Neuronal stem cell (in vitro differentiated cells): ENCODE measurements at regions not wholly inside any gene's neighbourhood (a gene's known extent, or its start where the extent isn't known, plus 50 kb on each side); places are given as distances from the start of the nearest gene placed in this dataset.

ENCODE experiments used
- DNase-seq: peaks from one replicate; pipeline ENCODE4 v3.0.0-alpha.2; 2013; ENCODE audit warnings: low spot score
- H2AFZ ChIP-seq: one replicate; pipeline ENCODE4 v1.6.1; 2013; ENCODE audit warnings: mild to moderate bottlenecking, low read length, inconsistent platforms
- H2AK5ac ChIP-seq: 2 replicates; pipeline ENCODE4 v1.6.1; 2013; ENCODE audit warnings: low read depth, mild to moderate bottlenecking, inconsistent platforms, low read length, moderate library complexity, mixed read lengths
- H2BK120ac ChIP-seq: 2 replicates; pipeline ENCODE4 v1.6.1; 2013; ENCODE audit warnings: low read depth, mild to moderate bottlenecking, inconsistent platforms, low read length, moderate library complexity, mixed read lengths
- H2BK12ac ChIP-seq: one replicate; pipeline ENCODE4 v1.6.1; 2013; ENCODE audit warnings: low read length, inconsistent platforms
- H2BK15ac ChIP-seq: 2 replicates; pipeline ENCODE4 v1.6.1; 2013; ENCODE audit warnings: mild to moderate bottlenecking, low read length, inconsistent platforms, mixed read lengths
- H2BK5ac ChIP-seq: one replicate; pipeline ENCODE4 v1.6.1; 2013; ENCODE audit warnings: inconsistent platforms, mild to moderate bottlenecking, low read length, moderate library complexity
- H3K14ac ChIP-seq: one replicate; pipeline ENCODE4 v1.6.1; 2013; ENCODE audit warnings: low read length, inconsistent platforms
- H3K18ac ChIP-seq: 2 replicates; pipeline ENCODE4 v1.6.1; 2013; ENCODE audit warnings: low read length, inconsistent platforms
- H3K23ac ChIP-seq: 2 replicates; pipeline ENCODE4 v1.6.1; 2013; ENCODE audit warnings: low read depth, mild to moderate bottlenecking, mixed read lengths, low read length, inconsistent platforms; ENCODE audit not compliant: poor library complexity
- H3K27ac ChIP-seq: replicated peaks from 3 replicates; pipeline ENCODE4 v1.5.1; 2013; ENCODE audit warnings: low read length, inconsistent platforms
- H3K27me3 ChIP-seq, 3 experiments: 2 replicates each; pipeline ENCODE4 v1.6.1; 2013; ENCODE audit warnings: low read length in 3 of 3, mild to moderate bottlenecking in 2 of 3, inconsistent platforms in 1 of 3, low read depth in 1 of 3, mixed read lengths in 1 of 3, moderate library complexity in 1 of 3; ENCODE audit not compliant: control insufficient read depth in 3 of 3, insufficient read depth in 3 of 3
- H3K36me3 ChIP-seq, 2 donors: replicated peaks in 1 of 2; 2 replicates each; pipeline ENCODE4 v1.6.1; 2013; ENCODE audit warnings: low read length in 2 of 2; ENCODE audit not compliant: control insufficient read depth in 2 of 2, insufficient read depth in 2 of 2
- H3K4ac ChIP-seq: 2 replicates; pipeline ENCODE4 v1.6.1; 2013; ENCODE audit warnings: inconsistent platforms, mild to moderate bottlenecking, low read length, moderate library complexity
- H3K4me1 ChIP-seq, 2 donors: 1 replicate in 1 of 2; 2 replicates in 1 of 2; pipeline ENCODE4 v1.6.1; 2013; ENCODE audit warnings: low read length in 2 of 2, low read depth in 1 of 2; ENCODE audit not compliant: control insufficient read depth in 2 of 2, insufficient read depth in 1 of 2
- H3K4me2 ChIP-seq: one replicate; pipeline ENCODE4 v1.6.1; 2013; ENCODE audit warnings: mild to moderate bottlenecking, low read length, inconsistent platforms; ENCODE audit not compliant: insufficient read depth, poor library complexity, severe bottlenecking
- H3K4me3 ChIP-seq, 2 donors: 2 replicates each; pipeline ENCODE4 v1.5.1; 2013; ENCODE audit warnings: low read length in 2 of 2, mild to moderate bottlenecking in 2 of 2, inconsistent platforms in 1 of 2, moderate library complexity in 1 of 2
- H3K79me1 ChIP-seq: one replicate; pipeline ENCODE4 v1.6.1; 2013; ENCODE audit warnings: low read depth, mild to moderate bottlenecking, inconsistent platforms, low read length, moderate library complexity
- H3K9ac ChIP-seq: one replicate; pipeline ENCODE4 v1.6.1; 2013; ENCODE audit warnings: mild to moderate bottlenecking, low read depth, low read length, inconsistent platforms; ENCODE audit not compliant: poor library complexity
- H3K9me3 ChIP-seq, 2 donors: replicated peaks in 1 of 2; 2 replicates each; pipeline versions ENCODE3 to v1.6.1; 2013; ENCODE audit warnings: low read length in 2 of 2, mild to moderate bottlenecking in 2 of 2, inconsistent platforms in 1 of 2, low read depth in 1 of 2, mixed read lengths in 1 of 2, moderate library complexity in 1 of 2; ENCODE audit not compliant: control insufficient read depth in 2 of 2, insufficient read depth in 1 of 2
- H4K8ac ChIP-seq: one replicate; pipeline ENCODE4 v1.6.1; 2013; ENCODE audit warnings: low read depth, mild to moderate bottlenecking, inconsistent platforms, low read length, moderate library complexity
- H4K91ac ChIP-seq: one replicate; pipeline ENCODE4 v1.6.1; 2013; ENCODE audit warnings: low read length, low read depth, mild to moderate bottlenecking, inconsistent platforms; ENCODE audit not compliant: poor library complexity
- WGBS, 2 donors: extraction: QIAGEN DNeasy Blood & Tissue Kit; methylation state at CpG; one replicate each; pipeline ENCODE4 v1.1.7; 2013; ENCODE audit warnings: missing lambda C conversion rate in 2 of 2, mixed read lengths in 1 of 2; ENCODE audit not compliant: insufficient read length in 2 of 2, insufficient replicate concordance in 1 of 2; ENCODE audit errors: extremely low coverage in 2 of 2; 5-methylcytosine and 5-hydroxymethylcytosine counted together

DNA sequence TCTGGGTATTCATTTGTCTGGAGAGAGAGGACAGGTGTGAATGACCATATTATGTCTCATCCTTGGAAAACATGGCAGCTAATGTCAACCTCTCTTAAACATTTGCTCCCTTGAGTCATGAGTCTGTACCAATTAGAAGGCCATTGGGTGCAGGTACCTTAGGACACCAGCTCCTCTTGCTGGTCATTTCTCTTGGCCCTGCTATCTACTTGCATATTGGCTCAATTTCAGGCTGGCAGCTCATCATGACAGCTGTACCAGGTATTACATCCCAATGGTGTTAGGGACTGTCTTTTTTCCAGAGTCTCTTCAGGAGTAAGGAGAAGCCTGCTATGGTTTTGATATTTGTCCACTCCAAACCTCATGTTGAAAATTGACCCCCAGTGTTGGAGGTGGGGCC lies 92.2 kb upstream of the ANKRD28 start:
- Histone ChIP-seq H3K4me3 (no peak overlapping the region), H3K36me3 (no peaks in the 10 kb centered on the region), H2BK5ac (no peak overlapping the region), H3K79me1 (no peaks in the 10 kb centered on the region), H3K4me1 (no peaks in the 10 kb centered on the region), H2BK12ac (no peak overlapping the region), H3K27ac (no peak overlapping the region), H3K4me2 (no peak overlapping the region), H3K27me3 (no peaks in the 10 kb centered on the region), H3K14ac (no peak overlapping the region), H2AFZ (no peak overlapping the region), H3K9me3 (no peaks in the 10 kb centered on the region), H3K18ac (no peak overlapping the region), H2AK5ac (no peak overlapping the region), H2BK15ac (no peak overlapping the region), H4K91ac (no peak overlapping the region), H4K8ac (no peak overlapping the region), H3K9ac (no peak overlapping the region), H3K23ac (no peak overlapping the region), H2BK120ac (no peak overlapping the region), H3K4ac (no peak overlapping the region)
- no peak for DNase-seq

DNA sequence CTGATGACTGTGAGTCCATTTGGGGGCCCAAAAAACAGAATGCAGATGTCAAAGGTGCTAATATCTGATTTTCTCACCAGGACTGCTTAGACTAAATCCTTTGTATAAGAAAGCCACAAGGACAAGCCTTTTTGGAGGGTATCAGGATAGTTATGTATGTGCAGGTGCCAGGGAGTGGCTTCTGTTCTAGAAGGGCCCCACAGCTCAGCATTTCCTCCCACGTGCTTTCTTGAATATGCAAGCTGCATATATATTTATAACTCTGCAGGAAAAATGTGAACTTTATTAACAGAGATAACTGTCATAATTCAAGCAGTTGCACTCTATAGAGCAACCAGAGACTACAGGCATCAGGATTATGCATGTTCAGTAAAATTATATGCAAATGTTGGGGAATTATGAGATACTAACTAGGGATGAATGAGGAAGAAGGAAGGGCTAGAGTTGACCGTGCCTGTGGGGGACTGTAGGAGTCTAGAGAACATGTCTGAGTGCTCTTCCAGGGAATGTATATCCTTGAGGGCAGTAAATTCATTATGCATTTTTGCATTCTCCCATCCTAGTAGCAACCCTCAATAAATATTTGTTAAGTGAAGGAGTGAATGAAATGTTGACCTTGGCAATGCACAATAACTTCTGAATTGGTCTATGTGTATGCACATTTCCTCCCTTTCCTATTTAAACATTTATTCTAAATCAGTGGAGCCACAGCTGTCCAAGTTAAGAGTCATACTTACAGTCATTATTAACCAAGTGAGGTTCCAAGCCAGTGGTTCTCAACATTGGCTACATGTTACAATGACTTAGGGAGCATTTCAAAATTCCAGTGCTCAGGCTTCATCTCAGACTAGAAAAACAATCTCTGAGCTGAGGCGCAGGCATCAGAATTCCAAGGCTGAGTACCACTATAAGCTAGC lies 94.8 kb upstream of the ANKRD28 start:
- Histone ChIP-seq H2BK5ac (no peak overlapping the region), H2BK120ac (no peak overlapping the region), H2AK5ac (no peak overlapping the region), H3K9me3 (peaks cover 0 to 2% of the 10 kb centered on the region in 2 donors), H3K4ac (no peak overlapping the region), H3K4me1 (no peaks in the 10 kb centered on the region), H3K4me2 (no peak overlapping the region), H2BK12ac (no peak overlapping the region), H2BK15ac (no peak overlapping the region), H2AFZ (no peak overlapping the region), H3K27me3 (no peaks in the 10 kb centered on the region), H3K18ac (no peak overlapping the region), H3K36me3 (no peaks in the 10 kb centered on the region), H3K27ac (no peak overlapping the region), H3K9ac (no peak overlapping the region), H4K91ac (no peak overlapping the region), H4K8ac (no peak overlapping the region), H3K79me1 (no peaks in the 10 kb centered on the region), H3K14ac (no peak overlapping the region), H3K4me3 (no peak overlapping the region), H3K23ac (no peak overlapping the region)
- no peak for DNase-seq
- no CpG with 5 or more reads among the region's 3 CpGs for whole genome bisulfite sequencing, 2 donors

DNA sequence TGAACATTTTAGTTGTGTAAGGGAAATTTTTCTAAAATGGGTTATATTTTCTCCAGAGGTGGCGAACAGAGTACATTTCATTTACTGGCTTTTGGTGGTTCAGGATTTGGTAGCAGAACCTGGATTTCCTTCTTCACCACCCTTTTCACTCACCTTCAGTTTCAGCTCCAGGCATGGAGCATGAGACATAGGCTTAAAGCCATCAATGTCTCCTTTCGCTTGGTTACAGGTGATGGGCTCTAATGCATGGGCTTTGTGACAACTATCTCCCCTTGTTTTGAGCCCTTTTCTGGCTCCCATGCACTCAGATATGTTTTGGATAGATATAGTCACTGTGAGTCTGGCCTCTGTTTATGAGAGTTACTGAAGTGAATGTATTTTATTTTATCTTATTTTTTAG lies 96.6 kb upstream of the ANKRD28 start:
- Histone ChIP-seq H3K9ac (no peak overlapping the region), H3K27me3 (no peaks in the 10 kb centered on the region), H3K4ac (no peak overlapping the region), H3K4me2 (no peak overlapping the region), H3K27ac (no peak overlapping the region), H3K4me3 (no peak overlapping the region), H2BK15ac (no peak overlapping the region), H2AFZ (no peak overlapping the region), H3K23ac (no peak overlapping the region), H3K9me3 (peaks cover 0 to 2% of the 10 kb centered on the region in 2 donors), H3K18ac (no peak overlapping the region), H3K79me1 (no peaks in the 10 kb centered on the region), H2BK5ac (no peak overlapping the region), H2BK120ac (no peak overlapping the region), H4K8ac (no peak overlapping the region), H4K91ac (no peak overlapping the region), H3K14ac (no peak overlapping the region), H3K36me3 (no peaks in the 10 kb centered on the region), H3K4me1 (peaks cover 0 to 2% of the 10 kb centered on the region in 2 donors), H2AK5ac (no peak overlapping the region), H2BK12ac (no peak overlapping the region)
- no CpG with 5 or more reads among the region's 2 CpGs for WGBS, 2 donors
- no peak for DNase-seq

DNA sequence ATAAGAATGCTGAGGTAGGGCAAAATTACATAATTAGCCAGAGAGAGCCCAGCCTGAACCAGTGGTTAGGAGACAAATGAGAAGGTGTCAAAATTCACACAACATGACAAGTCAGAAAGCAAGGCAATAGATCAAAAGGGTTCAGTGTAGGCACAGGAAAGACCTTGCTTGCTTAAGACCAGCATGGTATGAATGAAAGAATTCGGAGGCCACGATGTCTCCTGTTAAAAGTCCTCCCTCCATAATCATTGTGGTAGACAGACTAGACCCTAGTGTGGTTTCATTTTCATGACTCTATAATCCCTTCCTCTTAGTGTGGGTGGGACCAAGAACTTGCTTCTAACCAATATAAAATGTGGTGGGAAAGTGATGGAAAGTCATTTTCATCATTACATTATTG lies 98.7 kb upstream of the ANKRD28 start:
- no CpG with 5 or more reads among the region's 2 CpGs for WGBS, 2 donors
- H3K4me1 ChIP-seq, result peaks cover 2 to 3% of the 10 kb centered on the region in 2 donors

More for the DNA sequence above, 98.7 kb upstream of the ANKRD28 start:
- Histone ChIP-seq H3K4ac (no peak overlapping the region), H2BK5ac (no peak overlapping the region), H3K9me3 (peaks cover 0 to 2% of the 10 kb centered on the region in 2 donors), H3K27ac (no peak overlapping the region), H2AK5ac (no peak overlapping the region), H4K91ac (no peak overlapping the region), H3K4me3 (no peak overlapping the region), H2BK15ac (no peak overlapping the region), H3K4me2 (no peak overlapping the region), H3K36me3 (no peaks in the 10 kb centered on the region), H2AFZ (no peak overlapping the region), H4K8ac (no peak overlapping the region), H3K18ac (no peak overlapping the region), H3K9ac (no peak overlapping the region), H2BK120ac (no peak overlapping the region), H3K27me3 (no peaks in the 10 kb centered on the region), H3K23ac (no peak overlapping the region), H3K79me1 (no peaks in the 10 kb centered on the region), H3K14ac (no peak overlapping the region), H2BK12ac (no peak overlapping the region)
- DNase-seq, result no peak
